Fibroblast of mammary gland (primary cell): ENCODE measurements at regions not wholly inside any gene's neighbourhood (a gene's known extent, or its start where the extent isn't known, plus 50 kb on each side); places are given as distances from the start of the nearest gene placed in this dataset.

Experiments used
- DNase-seq: peaks from one replicate; pipeline ENCODE4 v3.0.0-alpha.2; 2010; ENCODE audit warnings: low read depth
- H3K4me3 ChIP-seq: 2 replicates; pipeline ENCODE4 v1.5.1; 2011; ENCODE audit warnings: low read depth, mild to moderate bottlenecking, low read length, moderate library complexity; ENCODE audit not compliant: control insufficient read depth
- TF ChIP-seq, protein P1 (sequence below): conservative IDR thresholded peaks from 2 replicates; pipeline ENCODE4 v1.5.1; 2011; ENCODE audit warnings: low read depth, low read length, inconsistent platforms; ENCODE audit not compliant: control insufficient read depth, insufficient read depth

GRCh38 chr5:56763711-56764466 is 51.5 kb upstream of the MAP3K1 start:
- TF ChIP-seq, protein P1, sequence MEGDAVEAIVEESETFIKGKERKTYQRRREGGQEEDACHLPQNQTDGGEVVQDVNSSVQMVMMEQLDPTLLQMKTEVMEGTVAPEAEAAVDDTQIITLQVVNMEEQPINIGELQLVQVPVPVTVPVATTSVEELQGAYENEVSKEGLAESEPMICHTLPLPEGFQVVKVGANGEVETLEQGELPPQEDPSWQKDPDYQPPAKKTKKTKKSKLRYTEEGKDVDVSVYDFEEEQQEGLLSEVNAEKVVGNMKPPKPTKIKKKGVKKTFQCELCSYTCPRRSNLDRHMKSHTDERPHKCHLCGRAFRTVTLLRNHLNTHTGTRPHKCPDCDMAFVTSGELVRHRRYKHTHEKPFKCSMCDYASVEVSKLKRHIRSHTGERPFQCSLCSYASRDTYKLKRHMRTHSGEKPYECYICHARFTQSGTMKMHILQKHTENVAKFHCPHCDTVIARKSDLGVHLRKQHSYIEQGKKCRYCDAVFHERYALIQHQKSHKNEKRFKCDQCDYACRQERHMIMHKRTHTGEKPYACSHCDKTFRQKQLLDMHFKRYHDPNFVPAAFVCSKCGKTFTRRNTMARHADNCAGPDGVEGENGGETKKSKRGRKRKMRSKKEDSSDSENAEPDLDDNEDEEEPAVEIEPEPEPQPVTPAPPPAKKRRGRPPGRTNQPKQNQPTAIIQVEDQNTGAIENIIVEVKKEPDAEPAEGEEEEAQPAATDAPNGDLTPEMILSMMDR: no peak
- DNase-seq: peak; percentile 8
- H3K4me3 ChIP-seq: no peak overlapping the region

DNA sequence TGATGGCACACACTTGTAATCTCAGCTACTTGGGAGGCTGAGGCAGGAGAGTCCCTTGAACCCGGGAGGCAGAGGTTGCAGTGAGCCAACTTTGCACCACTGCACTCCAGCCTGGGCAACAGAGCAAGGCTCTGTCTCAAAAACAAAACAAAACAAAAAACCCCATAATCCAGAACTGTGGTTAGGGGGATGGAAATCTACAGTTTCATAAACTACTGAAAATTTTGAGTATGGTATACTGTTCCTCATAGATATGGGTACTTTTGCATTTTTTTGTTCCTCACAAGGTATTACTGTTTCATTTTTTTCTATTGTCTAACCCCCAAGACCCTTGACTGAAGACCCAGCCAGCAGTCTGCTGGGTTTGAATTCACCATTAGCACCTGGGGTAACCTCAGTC is 52.2 kb upstream of the MAP3K1 start:
- TF ChIP-seq, protein P1: no peak
- DNase-seq: no peak
- no peak overlapping the region for H3K4me3 ChIP-seq

DNA sequence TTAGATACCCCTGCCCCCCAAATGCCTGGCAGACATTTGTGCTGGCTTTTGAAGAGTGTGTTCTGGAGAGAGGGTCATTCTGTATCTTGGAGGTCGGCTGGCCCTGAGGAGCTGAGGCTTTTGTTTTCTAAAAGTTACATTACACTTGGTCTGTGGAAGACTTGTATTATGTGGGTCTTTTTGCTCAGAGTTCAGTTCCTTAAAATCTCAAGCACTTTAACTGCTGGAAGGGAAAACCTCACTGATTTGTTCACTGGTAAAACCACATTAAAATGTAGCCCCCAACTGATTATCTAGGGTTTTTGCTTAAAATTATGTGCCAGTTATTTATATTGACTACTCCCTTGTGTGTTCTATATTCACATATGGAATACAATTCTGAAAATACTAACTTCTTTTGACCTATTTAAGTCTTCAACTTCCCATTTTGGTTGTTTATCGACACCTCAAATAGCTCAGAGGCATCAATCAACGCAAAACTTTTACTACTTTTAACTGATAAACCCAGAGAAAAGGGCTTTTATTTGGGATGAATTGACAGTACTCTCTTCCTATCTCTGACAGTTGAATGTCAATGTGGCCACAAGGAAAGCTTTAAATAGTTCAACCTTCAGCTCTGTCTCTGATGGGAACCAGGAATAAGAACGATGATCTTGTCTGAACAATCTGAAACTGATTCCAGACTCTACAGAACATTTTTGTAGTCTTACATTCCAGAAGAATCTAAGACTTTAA is 54.0 kb upstream of the MAP3K1 start:
- TF ChIP-seq, protein P1: no peak
- no peak for DNase-seq

DNA sequence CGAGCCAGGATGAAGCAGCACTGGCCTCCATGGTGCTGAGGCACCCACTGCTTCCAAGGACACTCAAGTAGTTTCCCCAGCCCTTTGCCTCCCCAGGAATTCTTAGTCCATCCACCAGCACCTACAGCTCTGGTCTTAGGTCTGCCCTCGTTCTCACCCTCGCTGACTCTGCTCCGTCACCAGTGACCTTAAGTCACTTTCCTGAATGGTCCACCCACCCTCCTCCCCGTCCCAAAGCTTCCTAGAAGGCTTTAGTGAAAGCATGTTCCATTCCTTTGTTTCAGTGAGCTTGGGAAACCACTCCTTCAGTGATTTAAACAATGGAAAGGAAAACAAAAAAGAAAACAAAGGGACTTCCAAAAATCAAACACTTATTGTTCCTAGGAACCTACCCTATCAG is 54.6 kb upstream of the MAP3K1 start:
- no peak overlapping the region for H3K4me3 ChIP-seq
- TF ChIP-seq, protein P1: no peak

More for the DNA sequence above, 54.0 kb upstream of the MAP3K1 start:
- H3K4me3 ChIP-seq: no peak overlapping the region

GRCh38 chr5:56759521-56760216 is 55.7 kb upstream of the MAP3K1 start:
- H3K4me3 ChIP-seq: no peak overlapping the region
- TF ChIP-seq, protein P1: no peak
- no peak for DNase-seq

More for the DNA sequence above, 54.6 kb upstream of the MAP3K1 start:
- DNase-seq: no peak

GRCh38 chr5:56757077-56757476 is 58.3 kb upstream of the MAP3K1 start:
- no peak for DNase-seq
- TF ChIP-seq, protein P1: no peak
- no peak overlapping the region for H3K4me3 ChIP-seq
